Prostate gland (tissue), 2 donors: ENCODE measurements at regions not wholly inside any gene's neighbourhood (a gene's known extent, or its start where the extent isn't known, plus 50 kb on each side); places are given as distances from the start of the nearest gene placed in this dataset.

Experiments
- CTCF ChIP-seq, 4 experiments: fragments of 200-600 bp in 2 of 4; fragments of 450-650 bp in 2 of 4; sonication (generic) in 2 of 4; IDR thresholded peaks; 1 replicate in 3 of 4; 2 replicates in 1 of 4; pipeline ENCODE4 v1.5.1; 2016 to 2019; ENCODE audit warnings: antibody characterized with exemption in 4 of 4, mild to moderate bottlenecking in 2 of 4, moderate library complexity in 2 of 4
- POLR2A ChIP-seq: fragments of 450-650 bp; IDR thresholded peaks from one replicate; pipeline ENCODE4 v1.6.1; 2016; ENCODE audit warnings: antibody characterized with exemption, mild to moderate bottlenecking

GRCh38 chr5:166576323-166576722 is 1715.1 kb upstream of the WWC1 start:
- TF ChIP-seq POLR2A (no peak), CTCF (IDR thresholded peaks at IDR 0.05) (no peak)
